Limb (tissue), 2 donors: ENCODE measurements at regions not wholly inside any gene's neighbourhood (a gene's known extent, or its start where the extent isn't known, plus 50 kb on each side); places are given as distances from the start of the nearest gene placed in this dataset.

Source experiments
- DNase-seq, 2 donors: peaks; one replicate each; pipeline ENCODE4 v3.0.0-alpha.2; 2016; ENCODE audit errors: extremely low spot score in 2 of 2

GRCh38 chr10:130607366-130607765 lies 471.2 kb downstream of the GLRX3 start:
- DNase-seq: no peak

GRCh38 chr10:130611239-130611638 lies 475.0 kb downstream of the GLRX3 start:
- no peak for DNase-seq

GRCh38 chr10:130615457-130615856 lies 479.3 kb downstream of the GLRX3 start:
- no peak for DNase-seq

- no peak for DNase-seq
Observed at GRCh38 chr10:130617985-130618384, 481.8 kb downstream of the GLRX3 start.

GRCh38 chr10:130618647-130619046 lies 482.5 kb downstream of the GLRX3 start:
- no peak for DNase-seq

- DNase-seq: no peak
Observed at GRCh38 chr10:130621231-130621775, 485.1 kb downstream of the GLRX3 start.

GRCh38 chr10:130623680-130624267 lies 487.6 kb downstream of the GLRX3 start:
- DNase-seq: no peak

GRCh38 chr10:130627346-130628045 lies 491.3 kb downstream of the GLRX3 start:
- peak in 1 of 2 donors; percentile 42 for DNase-seq

GRCh38 chr10:130630135-130630534 lies 493.9 kb downstream of the GLRX3 start:
- DNase-seq: no peak

- DNase-seq: no peak
Observed at GRCh38 chr10:130631142-130632096, 495.2 kb downstream of the GLRX3 start.

GRCh38 chr10:130634816-130635215 lies 498.6 kb downstream of the GLRX3 start:
- no peak for DNase-seq

- DNase-seq: no peak
Observed at GRCh38 chr10:130635528-130635927, 499.3 kb downstream of the GLRX3 start.

- no peak for DNase-seq
Observed at GRCh38 chr10:130636313-130636930, 500.2 kb downstream of the GLRX3 start.

GRCh38 chr10:130637089-130637676 lies 501.0 kb downstream of the GLRX3 start:
- DNase-seq: no peak

- DNase-seq: no peak
Observed at GRCh38 chr10:130638991-130639390, 502.8 kb downstream of the GLRX3 start.

GRCh38 chr10:130642926-130643325 lies 506.7 kb downstream of the GLRX3 start:
- no peak for DNase-seq

GRCh38 chr10:130647341-130647740 lies 511.1 kb downstream of the GLRX3 start:
- no peak for DNase-seq

GRCh38 chr10:130648807-130649206 lies 512.6 kb downstream of the GLRX3 start:
- no peak for DNase-seq

- DNase-seq: no peak
Observed at GRCh38 chr10:130652544-130652943, 516.4 kb downstream of the GLRX3 start.

- DNase-seq: no peak
Observed at GRCh38 chr10:130652964-130653578, 516.9 kb downstream of the GLRX3 start.

- DNase-seq: no peak
Observed at GRCh38 chr10:130654726-130655125, 518.5 kb downstream of the GLRX3 start.
